Suprapubic skin (tissue), 4 donors: ENCODE measurements at regions not wholly inside any gene's neighbourhood (a gene's known extent, or its start where the extent isn't known, plus 50 kb on each side); places are given as distances from the start of the nearest gene placed in this dataset.

Experiments used
- DNase-seq, 2 donors: peaks; one replicate each; pipeline ENCODE4 v3.0.0-alpha.2; 2019; ENCODE audit warnings: low spot score in 2 of 2
- H3K27ac ChIP-seq: fragments of 200-600 bp; sonication (generic); one replicate; pipeline ENCODE4 v1.5.1; 2019
- H3K27me3 ChIP-seq: fragments of 200-600 bp; sonication (generic); one replicate; pipeline ENCODE4 v1.5.1; 2019
- H3K36me3 ChIP-seq: fragments of 200-600 bp; sonication (generic); one replicate; pipeline ENCODE4 v1.5.1; 2019
- H3K4me1 ChIP-seq: fragments of 200-600 bp; sonication (generic); one replicate; pipeline ENCODE4 v1.5.1; 2019
- H3K4me3 ChIP-seq: fragments of 200-600 bp; sonication (generic); one replicate; pipeline ENCODE4 v1.5.1; 2019; ENCODE audit warnings: mild to moderate bottlenecking
- H3K9me3 ChIP-seq: fragments of 200-600 bp; sonication (generic); one replicate; pipeline ENCODE4 v1.5.1; 2019
- CTCF ChIP-seq, 2 donors: fragments of 200-600 bp in 1 of 2; fragments of 450-650 bp in 1 of 2; sonication (generic) in 1 of 2; IDR thresholded peaks; one replicate each; pipeline ENCODE4 v1.5.1; 2016 to 2019; ENCODE audit warnings: antibody characterized with exemption in 2 of 2, mild to moderate bottlenecking in 1 of 2, moderate library complexity in 1 of 2
- EP300 ChIP-seq: sonication (generic); formaldehyde crosslinking; IDR thresholded peaks from one replicate; pipeline ENCODE4 v1.6.1; 2017; ENCODE audit warnings: antibody characterized with exemption
- POLR2A ChIP-seq, 2 donors: fragments of 450-650 bp; IDR thresholded peaks; one replicate each; pipeline ENCODE4 v1.6.1; 2017; ENCODE audit warnings: antibody characterized with exemption in 2 of 2, mild to moderate bottlenecking in 2 of 2, moderate library complexity in 2 of 2
- POLR2AphosphoS5 ChIP-seq, 3 donors: sonication (generic); formaldehyde crosslinking; IDR thresholded peaks; one replicate each; pipeline ENCODE4 v1.6.1; 2017; ENCODE audit warnings: antibody characterized with exemption in 3 of 3
- WGBS: methylation state at CpG from one replicate; pipeline ENCODE4 v1.1.5; 2018; 5-methylcytosine and 5-hydroxymethylcytosine counted together

DNA sequence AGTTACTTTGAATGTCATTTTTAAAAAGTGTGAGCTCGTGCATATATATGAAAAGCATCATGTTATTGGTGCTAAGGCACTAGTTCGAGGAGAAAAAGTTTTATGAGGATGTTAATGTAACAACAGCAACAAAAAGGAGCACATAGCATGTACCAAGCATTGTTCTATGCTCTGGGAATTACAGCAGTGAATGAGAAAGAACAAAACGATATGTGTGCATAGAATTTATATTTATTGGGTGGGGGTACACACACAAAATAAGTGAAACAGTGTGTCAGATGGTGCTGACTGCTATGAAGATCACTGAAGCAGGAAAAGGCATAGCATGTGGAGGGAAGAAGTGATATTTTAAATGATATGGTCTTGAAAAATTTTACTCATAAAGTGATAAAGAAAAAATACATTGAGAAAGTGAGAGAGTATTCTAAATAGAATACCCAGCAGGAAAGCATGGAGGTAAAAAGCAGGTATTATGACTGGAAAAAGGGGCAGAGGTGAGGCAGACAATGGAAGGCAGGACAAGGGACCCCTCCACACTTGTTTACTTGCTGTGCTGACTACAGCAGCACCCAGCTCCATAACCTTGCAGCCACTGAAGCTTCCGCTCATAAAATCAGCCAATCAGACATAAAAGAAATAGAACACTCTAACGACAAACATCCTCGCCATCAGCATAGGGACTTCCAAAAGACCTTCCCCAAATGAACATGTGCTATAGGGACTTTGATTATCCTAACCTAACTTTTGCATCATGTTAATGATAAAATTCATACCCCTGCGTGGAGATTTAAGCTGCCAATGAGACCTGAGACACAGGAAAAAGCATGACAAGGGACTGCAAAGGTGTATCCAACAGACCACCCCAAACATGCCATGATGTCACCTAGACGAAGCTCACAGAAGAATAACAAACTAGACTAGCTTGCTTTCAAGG, 119.9 kb downstream of the HFE start:
- H3K27ac ChIP-seq, result peak overlapping the region; percentile 95
- no peak overlapping the region for H3K4me3 ChIP-seq

GRCh38 chr6:26211963-26212362, 124.7 kb downstream of the HFE start:
- Histone ChIP-seq H3K4me1 (peaks cover 14% of the 10 kb centered on the region), H3K9me3 (no peaks in the 10 kb centered on the region), H3K36me3 (no peaks in the 10 kb centered on the region), H3K27me3 (peaks cover 30% of the 10 kb centered on the region), H3K4me3 (no peak overlapping the region), H3K27ac (no peak overlapping the region)
- no peak for TF ChIP-seq CTCF (IDR thresholded peaks at IDR 0.05)
- WGBS, result 93% methylated on average over 1 of the region's 1 CpG
- no peak for DNase-seq

More for the DNA sequence above, 119.9 kb downstream of the HFE start:
- no peaks in the 10 kb centered on the region for H3K36me3 ChIP-seq
- peaks cover 34% of the 10 kb centered on the region for H3K27me3 ChIP-seq
- no peak for DNase-seq
- TF ChIP-seq POLR2AphosphoS5 (IDR thresholded peaks at IDR 0.05) (no peak), POLR2A (IDR thresholded peaks at IDR 0.05) (no peak)
- WGBS, result 73% methylated on average over 8 of the region's 8 CpGs
- peaks cover 24% of the 10 kb centered on the region for H3K4me1 ChIP-seq
- H3K9me3 ChIP-seq, result no peaks in the 10 kb centered on the region

DNA sequence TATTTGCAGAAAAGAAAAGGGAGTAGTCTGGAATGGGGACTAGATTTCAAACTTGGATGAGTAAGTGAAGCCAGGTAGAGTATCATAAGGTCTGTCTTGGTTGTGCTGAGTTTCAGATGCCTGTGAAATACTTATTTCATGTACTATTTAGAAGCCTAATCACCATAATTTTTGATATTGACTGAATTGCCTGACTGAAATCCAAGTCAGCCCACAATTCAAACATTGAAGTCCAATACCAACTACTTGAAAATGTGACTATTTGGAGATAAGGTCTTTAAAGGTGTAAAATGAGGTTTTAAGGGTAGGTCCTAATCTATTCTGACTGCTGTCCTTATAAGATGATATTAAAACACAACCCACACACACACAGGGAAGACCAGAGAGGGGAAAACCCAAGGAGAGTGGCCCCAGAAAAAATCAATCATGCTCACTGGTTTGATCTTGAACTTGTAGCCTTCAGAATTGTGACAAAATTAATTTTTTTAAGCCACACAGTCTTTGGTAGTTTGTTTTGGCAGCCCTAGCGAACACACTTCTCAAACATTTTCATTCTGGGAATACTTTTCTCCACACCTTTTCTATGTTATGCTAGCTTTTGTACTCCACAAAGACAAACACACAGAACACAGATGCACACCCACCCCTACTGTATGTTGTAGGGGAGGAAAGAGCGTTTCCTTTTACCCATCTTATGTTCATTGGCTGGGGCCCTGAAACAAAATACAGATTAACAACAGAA, 126.3 kb downstream of the HFE start:
- WGBS, result 93% methylated on average over 2 of the region's 2 CpGs
- H3K9me3 ChIP-seq, result no peaks in the 10 kb centered on the region
- DNase-seq, result no peak
- H3K4me3 ChIP-seq, result no peak overlapping the region
- H3K4me1 ChIP-seq, result peaks cover 25% of the 10 kb centered on the region
- TF ChIP-seq EP300 (no peak), POLR2A (IDR thresholded peaks at IDR 0.05) (no peak), POLR2AphosphoS5 (IDR thresholded peaks at IDR 0.05) (no peak)
- peaks cover 33% of the 10 kb centered on the region for H3K27me3 ChIP-seq
- H3K27ac ChIP-seq, result no peak overlapping the region
- H3K36me3 ChIP-seq, result no peaks in the 10 kb centered on the region

- peaks cover 30% of the 10 kb centered on the region for H3K27me3 ChIP-seq
- TF ChIP-seq POLR2A (IDR thresholded peaks at IDR 0.05) (no peak), EP300 (no peak), POLR2AphosphoS5 (IDR thresholded peaks at IDR 0.05) (no peak), CTCF (IDR thresholded peaks at IDR 0.05) (no peak)
- peak overlapping the region; percentile 65 for H3K4me3 ChIP-seq
- no peaks in the 10 kb centered on the region for H3K36me3 ChIP-seq
- H3K4me1 ChIP-seq, result peaks cover 25% of the 10 kb centered on the region
- DNase-seq, result no peak
- no peaks in the 10 kb centered on the region for H3K9me3 ChIP-seq
- H3K27ac ChIP-seq, result no peak overlapping the region
- 22% methylated on average over 32 of the region's 32 CpGs for WGBS
Observed at GRCh38 chr6:26214803-26215584, 127.8 kb downstream of the HFE start.

DNA sequence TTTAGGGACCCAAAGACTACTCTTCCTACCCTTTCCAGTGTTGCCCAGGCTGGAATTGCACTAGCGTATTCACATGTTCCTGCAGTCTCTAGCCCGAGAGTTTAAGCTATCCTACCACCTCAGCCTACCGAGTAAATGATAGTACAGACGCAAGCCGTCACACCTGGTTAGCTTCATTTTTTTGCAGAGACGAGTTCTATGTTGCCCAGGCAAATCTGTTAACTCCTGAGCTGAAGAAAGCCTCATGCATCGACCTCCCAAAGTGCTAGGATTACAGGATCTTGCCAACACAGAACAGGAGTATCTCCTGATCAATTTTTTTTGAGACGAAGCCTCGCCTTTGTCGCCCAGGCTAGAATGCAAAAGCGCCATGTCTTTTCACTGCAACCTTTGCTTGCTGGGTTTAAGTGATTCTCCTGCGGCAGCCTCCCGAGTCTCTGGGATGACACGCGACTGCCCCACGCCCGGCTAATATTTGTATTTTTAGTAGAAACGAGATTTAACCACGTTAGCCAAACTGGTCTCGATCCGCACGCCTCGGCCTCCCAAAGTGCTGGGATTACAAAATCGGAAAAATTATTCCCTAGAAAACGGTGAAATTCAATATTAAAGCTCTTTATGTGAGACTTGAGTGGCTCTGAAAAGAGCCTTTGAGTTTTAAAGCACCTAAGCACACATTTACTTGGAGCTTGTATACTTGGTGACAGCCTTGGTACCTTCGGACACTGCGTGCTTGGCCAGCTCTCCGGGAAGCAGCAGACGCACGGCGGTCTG, 128.5 kb downstream of the HFE start:
- TF ChIP-seq CTCF (IDR thresholded peaks at IDR 0.05) (no peak), POLR2A (IDR thresholded peaks at IDR 0.05) (no peak), POLR2AphosphoS5 (IDR thresholded peaks at IDR 0.05) (no peak), EP300 (no peak)
- 4% methylated on average over 28 of the region's 31 CpGs for WGBS
- Histone ChIP-seq H3K9me3 (no peaks in the 10 kb centered on the region), H3K4me3 (peak overlapping the region; percentile 65), H3K36me3 (no peaks in the 10 kb centered on the region), H3K4me1 (peaks cover 25% of the 10 kb centered on the region), H3K27ac (peak overlapping the region; percentile 96), H3K27me3 (peaks cover 24% of the 10 kb centered on the region)
- no peak for DNase-seq
